K562 (cell line): ENCODE measurements at regions not wholly inside any gene's neighbourhood (a gene's known extent, or its start where the extent isn't known, plus 50 kb on each side); places are given as distances from the start of the nearest gene placed in this dataset.

ENCODE experiments used
- AFF1 ChIP-seq, 2 experiments: fragments of 450-650 bp; IDR thresholded peaks; 2 replicates each; pipeline ENCODE4 v1.6.1; 2018; ENCODE audit warnings: mild to moderate bottlenecking in 2 of 2, low read depth in 1 of 2; ENCODE audit not compliant: partially characterized antibody in 2 of 2
- ARID4B ChIP-seq: sonication (generic); formaldehyde crosslinking; IDR thresholded peaks from 2 replicates; pipeline ENCODE4 v1.8.0; 2022; ENCODE audit warnings: mild to moderate bottlenecking, missing genetic modification reagents
- BCLAF1 ChIP-seq, 2 experiments: fragments of 450-650 bp in 1 of 2; IDR thresholded peaks; 2 replicates each; pipeline ENCODE4 v1.6.1; 2011 to 2017; ENCODE audit warnings: low read depth in 2 of 2, antibody characterized with exemption in 1 of 2, borderline replicate concordance in 1 of 2, low read length in 1 of 2, mild to moderate bottlenecking in 1 of 2, mixed read lengths in 1 of 2; ENCODE audit not compliant: control insufficient read depth in 1 of 2
- NR2C2 ChIP-seq, 2 experiments: fragments of 200-800 bp in 1 of 2; sonication (Bioruptor generic) in 1 of 2; sonication (generic) in 1 of 2; formaldehyde crosslinking in 1 of 2; IDR thresholded peaks; 2 replicates each; pipeline versions ENCODE4 v1.6.1 to v1.8.0; 2016 to 2022; ENCODE audit warnings: mild to moderate bottlenecking in 1 of 2, missing compliant biosample characterization in 1 of 2, missing genetic modification characterization in 1 of 2, missing genetic modification reagents in 1 of 2
- NUFIP1 ChIP-seq: fragments of 450-650 bp; IDR thresholded peaks from 2 replicates; pipeline ENCODE4 v1.6.1; 2018; ENCODE audit not compliant: partially characterized antibody
- ZKSCAN3 ChIP-seq: fragments of 250-450 bp; sonication (Bioruptor Pico); IDR thresholded peaks from 2 replicates; pipeline ENCODE4 v1.4.0; 2020
- ZNF165 ChIP-seq: fragments of 250-450 bp; sonication (Bioruptor Pico); IDR thresholded peaks from 2 replicates; pipeline ENCODE4 v1.4.0; 2020; ENCODE audit warnings: borderline replicate concordance
- ZNF655 ChIP-seq: fragments of 250-450 bp; sonication (Bioruptor Pico); IDR thresholded peaks from 2 replicates; pipeline ENCODE4 v1.5.0; 2021

- TF ChIP-seq ARID4B (CRISPR knock-in tag), result no peak
- TF ChIP-seq AFF1 (IDR thresholded peaks at IDR 0.05; ENCODE audit: low read depth in 1 of 2, partially characterized antibody in 2 of 2), result no peak
- TF ChIP-seq BCLAF1 (IDR thresholded peaks at IDR 0.05; ENCODE audit: borderline replicate concordance in 1 of 2, control insufficient read depth in 1 of 2, low read depth in 2 of 2, low read length in 1 of 2), result no peak
- no peak for TF ChIP-seq ZKSCAN3 (CRISPR knock-in tag)
- no peak for TF ChIP-seq ZNF655 (CRISPR knock-in tag)
- TF ChIP-seq NUFIP1, result no peak
- no peak for TF ChIP-seq ZNF165
- no peak for TF ChIP-seq NR2C2 (CRISPR knock-in tag; IDR thresholded peaks at IDR 0.05)
- no peak for TF ChIP-seq NR2C2 (tag; IDR thresholded peaks at IDR 0.05)
Observed at GRCh38 chr5:73296772-73297171, 123.8 kb downstream of the TMEM174 start (continued).
